ENCODE measurements at regions not wholly inside any gene's neighbourhood (a gene's known extent, or its start where the extent isn't known, plus 50 kb on each side); places are given as distances from the start of the nearest gene placed in this dataset.

DNA sequence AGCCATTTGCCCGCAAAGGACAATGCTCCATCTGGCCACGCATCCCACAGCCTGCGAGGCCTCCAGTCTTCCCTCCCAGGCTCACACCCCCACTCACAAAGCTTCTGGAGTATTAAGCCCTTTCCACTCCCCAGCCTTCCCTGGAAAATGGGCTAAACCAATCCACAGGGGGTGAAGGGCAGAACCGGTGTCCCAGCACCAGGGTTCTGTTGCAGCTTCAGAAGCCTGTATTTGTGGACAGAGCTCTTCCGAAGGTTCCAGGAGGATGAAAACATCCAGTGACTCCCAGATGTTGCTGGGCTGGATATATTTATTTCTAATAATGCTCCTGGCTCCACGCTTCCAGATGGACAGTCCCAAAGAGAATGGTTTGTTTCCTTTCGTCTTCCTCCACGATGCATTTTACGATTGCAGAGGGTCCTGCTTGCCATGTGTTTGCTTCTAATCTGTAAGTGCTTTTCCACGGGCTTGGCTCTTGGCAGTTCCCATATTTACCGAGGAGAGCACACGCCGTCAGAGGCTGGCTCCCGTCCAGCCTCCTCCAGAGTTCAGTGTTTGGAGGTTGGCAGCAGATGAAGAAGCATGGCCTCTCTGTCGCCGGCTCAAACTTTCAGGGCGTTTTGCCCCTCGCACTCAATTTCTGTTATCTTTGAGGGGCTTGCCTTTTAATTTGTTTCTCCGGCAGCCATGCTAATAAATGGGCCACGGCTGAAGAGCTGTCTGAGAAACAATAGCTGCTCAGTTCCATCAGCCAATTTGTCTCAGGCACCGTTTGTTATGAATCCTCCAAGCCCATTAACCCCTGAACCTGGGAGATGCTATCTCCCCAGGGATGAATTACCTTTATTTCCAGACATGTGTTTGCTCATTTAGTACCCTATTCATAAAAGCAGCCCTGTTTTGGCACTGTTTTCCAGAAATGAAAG lies 367.9 kb upstream of the PROK2 start:
- no peaks in the 10 kb centered on the region for H3K36me3 ChIP-seq
- DNase-seq: peak; percentile 79
- no peaks in the 10 kb centered on the region for H3K9me3 ChIP-seq
- in situ Hi-C loops (cut with MboI; ENCODE audit: low pct_ligation_motif_present in 1 of 4, low pct_unique_long_range_greater_than_20kb in 1 of 4, low sequenced_read_pairs in 3 of 4) (no loop called here), intact Hi-C loops (cut with DNase I; ENCODE audit: low total_unique reads) (no loop called here)
- peak overlapping the region; percentile 80 to 87 (median 84) for H3K27ac ChIP-seq
- H3K4me1 ChIP-seq: peaks cover 18 to 51% (median 44%) of the 10 kb centered on the region in 4 donors
- TF ChIP-seq, protein P1, sequence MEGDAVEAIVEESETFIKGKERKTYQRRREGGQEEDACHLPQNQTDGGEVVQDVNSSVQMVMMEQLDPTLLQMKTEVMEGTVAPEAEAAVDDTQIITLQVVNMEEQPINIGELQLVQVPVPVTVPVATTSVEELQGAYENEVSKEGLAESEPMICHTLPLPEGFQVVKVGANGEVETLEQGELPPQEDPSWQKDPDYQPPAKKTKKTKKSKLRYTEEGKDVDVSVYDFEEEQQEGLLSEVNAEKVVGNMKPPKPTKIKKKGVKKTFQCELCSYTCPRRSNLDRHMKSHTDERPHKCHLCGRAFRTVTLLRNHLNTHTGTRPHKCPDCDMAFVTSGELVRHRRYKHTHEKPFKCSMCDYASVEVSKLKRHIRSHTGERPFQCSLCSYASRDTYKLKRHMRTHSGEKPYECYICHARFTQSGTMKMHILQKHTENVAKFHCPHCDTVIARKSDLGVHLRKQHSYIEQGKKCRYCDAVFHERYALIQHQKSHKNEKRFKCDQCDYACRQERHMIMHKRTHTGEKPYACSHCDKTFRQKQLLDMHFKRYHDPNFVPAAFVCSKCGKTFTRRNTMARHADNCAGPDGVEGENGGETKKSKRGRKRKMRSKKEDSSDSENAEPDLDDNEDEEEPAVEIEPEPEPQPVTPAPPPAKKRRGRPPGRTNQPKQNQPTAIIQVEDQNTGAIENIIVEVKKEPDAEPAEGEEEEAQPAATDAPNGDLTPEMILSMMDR (IDR thresholded peaks at IDR 0.05): no peak
- TF ChIP-seq POLR2AphosphoS5 (IDR thresholded peaks at IDR 0.05) (peak in 2 of 3 donors; percentile 58 to 61), EP300 (IDR thresholded peaks at IDR 0.05; ENCODE audit: low read depth) (no peak), POLR2A (IDR thresholded peaks at IDR 0.05) (peak; percentile 21)
- H3K4me3 ChIP-seq: peak overlapping the region in 3 of 4 donors; percentile 10 to 28 (median 11)
- WGBS, 2 donors (ENCODE audit: low coverage in 1 of 2): 28 to 32% methylated on average over 13 to 21 of the region's 21 CpGs
- H3K27me3 ChIP-seq: no peaks in the 10 kb centered on the region

DNA sequence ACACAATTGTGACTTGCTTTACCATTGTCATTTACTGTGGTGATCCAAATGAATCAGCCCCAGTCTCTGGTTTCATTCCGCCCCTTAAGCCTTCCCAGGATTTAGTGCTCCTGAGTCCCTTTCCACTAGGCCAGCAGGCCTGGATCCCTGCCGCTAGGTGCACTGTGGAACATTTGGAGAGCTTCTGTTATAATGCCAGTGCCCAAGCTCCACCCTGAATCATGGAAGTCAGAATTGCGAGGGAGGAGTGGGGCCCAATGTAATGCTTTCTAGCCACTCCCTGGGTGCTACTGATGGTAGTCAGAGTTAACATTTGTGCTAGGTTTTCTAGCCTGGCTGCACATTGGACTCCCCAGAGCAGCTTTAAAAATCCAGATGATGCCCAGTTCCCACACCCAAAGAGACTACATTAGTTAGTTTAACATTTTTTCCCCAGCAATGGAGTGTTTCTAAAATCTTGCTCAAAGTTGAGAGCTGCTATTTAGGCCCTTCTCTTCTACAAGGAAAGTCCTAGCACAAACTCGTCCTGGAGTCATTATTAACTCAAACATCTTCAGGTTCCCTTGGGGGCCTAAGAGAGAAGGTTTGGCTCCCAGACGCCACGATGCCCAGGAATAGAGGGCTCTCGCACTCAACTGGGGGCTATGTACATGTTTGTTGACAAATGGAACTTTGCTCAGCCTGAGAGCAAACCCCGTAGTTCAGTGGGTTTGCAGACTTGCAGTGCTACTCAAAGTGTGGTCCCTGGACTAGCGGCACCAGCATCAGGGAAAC lies 366.7 kb upstream of the PROK2 start:
- DNase-seq: peak; percentile 56

DNA sequence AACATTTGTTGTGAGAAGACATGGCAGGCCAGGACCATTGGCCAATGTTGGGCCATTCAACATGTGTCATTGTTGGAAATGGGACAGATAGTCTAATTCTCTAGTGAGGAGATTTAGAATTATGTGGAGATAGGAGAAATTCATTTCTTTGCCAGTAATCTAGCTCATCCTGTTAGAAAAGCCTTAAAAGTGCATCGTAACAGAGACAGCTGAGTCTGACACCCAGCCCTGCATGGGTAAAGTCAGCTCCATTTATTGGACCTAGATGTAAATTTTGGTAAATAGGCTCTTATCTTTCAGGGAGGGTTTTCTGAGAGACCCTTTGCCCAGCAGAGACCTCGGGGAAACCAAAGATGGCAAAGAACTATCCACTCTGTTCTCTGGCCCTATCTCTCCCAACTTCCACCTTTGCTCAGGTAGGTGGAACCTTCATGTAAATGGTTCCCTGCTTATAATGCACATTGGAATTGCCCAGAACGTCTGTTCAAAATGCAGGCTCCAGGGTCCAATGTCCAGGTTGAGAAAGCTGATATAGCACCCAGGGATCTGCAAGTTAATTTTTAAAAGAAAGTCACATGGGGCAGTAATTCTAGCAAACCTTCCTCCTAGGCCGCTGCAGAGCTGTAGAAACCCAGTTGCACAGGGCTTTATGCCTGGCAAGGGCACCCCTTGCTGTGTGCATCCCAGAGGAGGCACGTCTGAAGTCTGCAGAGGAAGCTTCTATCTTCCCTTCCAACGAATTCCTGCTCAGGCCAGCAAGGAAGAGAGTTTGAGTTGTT lies 365.9 kb upstream of the PROK2 start:
- Histone ChIP-seq H3K27ac (peak overlapping the region; percentile 80 to 87 (median 84)), H3K36me3 (no peaks in the 10 kb centered on the region), H3K4me1 (peaks cover 17 to 47% (median 40%) of the 10 kb centered on the region in 4 donors), H3K4me3 (no peak overlapping the region), H3K9me3 (no peaks in the 10 kb centered on the region), H3K27me3 (no peaks in the 10 kb centered on the region)
- peak; percentile 73 for DNase-seq
- WGBS, 2 donors (ENCODE audit: low coverage in 1 of 2): 14 to 62% methylated on average over 1 to 6 of the region's 6 CpGs
- TF ChIP-seq POLR2AphosphoS5 (IDR thresholded peaks at IDR 0.05): peak; percentile 26 to 52 (median 42)
- TF ChIP-seq, protein P1 (IDR thresholded peaks at IDR 0.05): no peak
- no peak for TF ChIP-seq EP300 (IDR thresholded peaks at IDR 0.05; ENCODE audit: low read depth)
- peak; percentile 25 for TF ChIP-seq POLR2A (IDR thresholded peaks at IDR 0.05)
- in situ Hi-C loops (cut with MboI; ENCODE audit: low pct_ligation_motif_present in 1 of 4, low pct_unique_long_range_greater_than_20kb in 1 of 4, low sequenced_read_pairs in 3 of 4): no loop called here
- intact Hi-C loops (cut with DNase I; ENCODE audit: low total_unique reads): no loop called here

More for the DNA sequence above, 366.7 kb upstream of the PROK2 start:
- no peaks in the 10 kb centered on the region for H3K36me3 ChIP-seq
- H3K4me1 ChIP-seq: peaks cover 18 to 51% (median 44%) of the 10 kb centered on the region in 4 donors
- peak overlapping the region; percentile 80 to 87 (median 84) for H3K27ac ChIP-seq
- no peak overlapping the region for H3K4me3 ChIP-seq
- TF ChIP-seq, protein P1 (IDR thresholded peaks at IDR 0.05): peak in 4 of 5 experiments; percentile 8 to 39 (median 23)
- no peak for TF ChIP-seq EP300 (IDR thresholded peaks at IDR 0.05; ENCODE audit: low read depth)
- 63 to 70% methylated on average over 3 to 9 of the region's 9 CpGs for WGBS, 2 donors (ENCODE audit: low coverage in 1 of 2)
- in situ Hi-C loops (cut with MboI; ENCODE audit: low pct_ligation_motif_present in 1 of 4, low pct_unique_long_range_greater_than_20kb in 1 of 4, low sequenced_read_pairs in 3 of 4) (no loop called here), intact Hi-C loops (cut with DNase I; ENCODE audit: low total_unique reads) (no loop called here)
- no peaks in the 10 kb centered on the region for H3K27me3 ChIP-seq
- H3K9me3 ChIP-seq: no peaks in the 10 kb centered on the region

All from transverse colon (tissue), 4 donors.